HG02588 (cell line): ENCODE measurements at regions not wholly inside any gene's neighbourhood (a gene's known extent, or its start where the extent isn't known, plus 50 kb on each side); places are given as distances from the start of the nearest gene placed in this dataset.

Source experiments
- ATAC-seq: cut with Tn5 transposase; IDR thresholded peaks from one replicate; pipeline ENCODE4 v1.9.1; 2021; ENCODE audit warnings: mild to moderate bottlenecking, moderate library complexity; ENCODE audit not compliant: unreplicated experiment

GRCh38 chr21:41633627-41634026 lies 125.7 kb upstream of the TMPRSS2 start:
- ATAC-seq: no peak

GRCh38 chr21:41632748-41633475 lies 125.0 kb upstream of the TMPRSS2 start:
- ATAC-seq: no peak

GRCh38 chr21:41631564-41632461 lies 123.9 kb upstream of the TMPRSS2 start:
- ATAC-seq: no peak

GRCh38 chr21:41630917-41631316 lies 123.0 kb upstream of the TMPRSS2 start:
- no peak for ATAC-seq

GRCh38 chr21:41630249-41630648 lies 122.3 kb upstream of the TMPRSS2 start:
- ATAC-seq: no peak

- ATAC-seq: no peak
These were observed 120.3 kb upstream of the TMPRSS2 start for GRCh38 chr21:41628256-41628655.

- ATAC-seq: no peak
These were observed 119.5 kb upstream of the TMPRSS2 start for GRCh38 chr21:41627428-41627827.

- no peak for ATAC-seq
These were observed 118.1 kb upstream of the TMPRSS2 start for GRCh38 chr21:41626021-41626420.

- ATAC-seq: no peak
These were observed 117.5 kb upstream of the TMPRSS2 start for GRCh38 chr21:41625428-41625827.

GRCh38 chr21:41624674-41625310 lies 116.8 kb upstream of the TMPRSS2 start:
- no peak for ATAC-seq

- no peak for ATAC-seq
These were observed 116.0 kb upstream of the TMPRSS2 start for GRCh38 chr21:41623945-41624344.

- ATAC-seq: no peak
These were observed 115.0 kb upstream of the TMPRSS2 start for GRCh38 chr21:41622831-41623548.

GRCh38 chr21:41622201-41622600 lies 114.2 kb upstream of the TMPRSS2 start:
- ATAC-seq: no peak

- ATAC-seq: no peak
These were observed 113.6 kb upstream of the TMPRSS2 start for GRCh38 chr21:41621513-41621912.

GRCh38 chr21:41620982-41621381 lies 113.0 kb upstream of the TMPRSS2 start:
- ATAC-seq: no peak

- ATAC-seq: no peak
These were observed 112.6 kb upstream of the TMPRSS2 start for GRCh38 chr21:41620541-41620940.

- ATAC-seq: no peak
These were observed 108.2 kb upstream of the TMPRSS2 start for GRCh38 chr21:41616031-41616591.

GRCh38 chr21:41615613-41616012 lies 107.7 kb upstream of the TMPRSS2 start:
- no peak for ATAC-seq

GRCh38 chr21:41614511-41614910 lies 106.6 kb upstream of the TMPRSS2 start:
- no peak for ATAC-seq

GRCh38 chr21:41613533-41613909 lies 105.6 kb upstream of the TMPRSS2 start:
- ATAC-seq: no peak
